GM12878 (cell line): ENCODE measurements at regions not wholly inside any gene's neighbourhood (a gene's known extent, or its start where the extent isn't known, plus 50 kb on each side); places are given as distances from the start of the nearest gene placed in this dataset.

Experiments used
- ATAC-seq: fragments of 200-7000 bp; cut with Tn5 transposase; 3 replicates; pipeline ENCODE4 v1.9.1; 2020; ENCODE audit warnings: mild to moderate bottlenecking, moderate library complexity
- BruUV-seq: library from RNA; stranded (reverse); fragments of 400-500 nt; replicated peaks from 2 replicates; lab custom pipeline; 2021; lab: Mats Ljungman, UMichigan
- CTCF ChIA-PET: fragments of 300-600 bp; sonication (Branson Sonifier 250); formaldehyde crosslinking; extraction: SDS; loops from one replicate; lab custom pipeline; 2021; ENCODE audit warnings: inconsistent platforms; lab: Yijun Ruan, JAX
- POLR2A ChIA-PET: fragments of 350-600 bp; formaldehyde crosslinking; extraction: SDS; loops from one replicate; lab custom pipeline; 2021; ENCODE audit warnings: inconsistent platforms; lab: Charles Lee
- RAD21 ChIA-PET: fragments of 300-600 bp; sonication (Branson Sonifier 250); formaldehyde crosslinking; loops from one replicate; lab custom pipeline; 2023; ENCODE audit warnings: antibody characterized with exemption; ENCODE audit not compliant: unreplicated experiment; lab: Charles Lee
- SMC1A ChIA-PET: fragments of 300-600 bp; sonication (Branson Sonifier 250); formaldehyde crosslinking; loops from one replicate; lab custom pipeline; 2023; ENCODE audit not compliant: unreplicated experiment, uncharacterized antibody; lab: Charles Lee
- DNase-seq: peaks from one replicate; pipeline ENCODE4 v3.0.0-alpha.2; 2011; ENCODE audit warnings: low read depth, low spot score
- FAIRE-seq: peaks from 3 replicates; lab custom pipeline; 2011; peaks lifted over from hg19 to GRCh38; lab: Jason Lieb, UNC
- H2AFZ ChIP-seq: 2 replicates; pipeline ENCODE4 v1.6.0; 2011; ENCODE audit warnings: low read depth, low read length, control low read depth; ENCODE audit not compliant: control insufficient read depth
- H3K27ac ChIP-seq: 2 replicates; pipeline ENCODE4 v1.5.1; 2011; ENCODE audit warnings: control low read depth; ENCODE audit not compliant: control insufficient read depth, insufficient read depth
- H3K27me3 ChIP-seq, 2 experiments: replicated peaks in 1 of 2; 2 replicates each; pipeline versions ENCODE4 v1.6.0 to v1.6.1; 2011; ENCODE audit warnings: low read length in 1 of 2; ENCODE audit not compliant: control insufficient read depth in 2 of 2, insufficient read depth in 2 of 2
- H3K36me3 ChIP-seq, 2 experiments: 2 replicates each; pipeline ENCODE4 v1.5.1; 2011; ENCODE audit warnings: low read length in 1 of 2; ENCODE audit not compliant: control insufficient read depth in 2 of 2, insufficient read depth in 2 of 2
- H3K4me1 ChIP-seq: 2 replicates; pipeline ENCODE4 v1.6.1; 2011; ENCODE audit warnings: mild to moderate bottlenecking, low read length, moderate library complexity, mixed read lengths; ENCODE audit not compliant: control insufficient read depth, insufficient read depth
- H3K4me2 ChIP-seq: 2 replicates; pipeline ENCODE4 v1.6.0; 2011; ENCODE audit warnings: control low read depth; ENCODE audit not compliant: control insufficient read depth, insufficient read depth
- H3K4me3 ChIP-seq: fragments of 200-600 bp; sonication (generic); 2 replicates; pipeline ENCODE4 v1.5.1; 2016
- H3K79me2 ChIP-seq: 2 replicates; pipeline ENCODE4 v1.6.0; 2011; ENCODE audit warnings: low read length; ENCODE audit not compliant: control insufficient read depth, insufficient read depth
- H3K9ac ChIP-seq: 2 replicates; pipeline ENCODE4 v1.8.0; 2011; ENCODE audit warnings: low read length, control low read depth, mixed read lengths; ENCODE audit not compliant: control insufficient read depth, insufficient read depth
- H3K9me3 ChIP-seq: replicated peaks from 3 replicates; pipeline ENCODE4 v1.5.1; 2011; ENCODE audit warnings: mild to moderate bottlenecking, low read length; ENCODE audit not compliant: control insufficient read depth, insufficient read depth
- H4K20me1 ChIP-seq: 2 replicates; pipeline ENCODE4 v1.6.0; 2011; ENCODE audit not compliant: control insufficient read depth, insufficient read depth
- E2F8 ChIP-seq: fragments of 450-650 bp; IDR thresholded peaks from 2 replicates; pipeline ENCODE4 v1.6.1; 2018; ENCODE audit warnings: mild to moderate bottlenecking, low read depth, moderate library complexity; ENCODE audit not compliant: partially characterized antibody
- EZH2 ChIP-seq: IDR thresholded peaks from 2 replicates; pipeline ENCODE4 v1.6.1; 2012; ENCODE audit warnings: low read depth, mild to moderate bottlenecking, control low read depth, inconsistent platforms, low read length, borderline replicate concordance; ENCODE audit not compliant: control insufficient read depth
- JUND ChIP-seq: IDR thresholded peaks from 2 replicates; pipeline ENCODE4 v1.6.1; 2012; ENCODE audit warnings: low read depth, mild to moderate bottlenecking, low read length, improper control_type of control experiment, moderate library complexity
- MYB ChIP-seq: fragments of 150-350 bp; IDR thresholded peaks from 2 replicates; pipeline ENCODE4 v1.6.1; 2014; ENCODE audit warnings: mild to moderate bottlenecking, low read depth, low read length, borderline replicate concordance
- RUNX3 ChIP-seq: IDR thresholded peaks from 2 replicates; pipeline ENCODE4 v1.6.1; 2012; ENCODE audit warnings: low read length, inconsistent platforms
- SPI1 ChIP-seq: IDR thresholded peaks from 2 replicates; pipeline ENCODE4 v1.6.1; 2011; ENCODE audit warnings: low read depth, mild to moderate bottlenecking, low read length, moderate library complexity, borderline replicate concordance; ENCODE audit not compliant: insufficient read depth
- SREBF2 ChIP-seq: IDR thresholded peaks from 2 replicates; pipeline ENCODE4 v1.6.1; 2012; ENCODE audit warnings: mild to moderate bottlenecking, low read length
- TARDBP ChIP-seq: IDR thresholded peaks from 2 replicates; pipeline ENCODE4 v1.6.1; 2016; ENCODE audit warnings: borderline replicate concordance
- WGBS: methylation state at CpG from one replicate; pipeline ENCODE4 v1.1.6; 2016; ENCODE audit warnings: low lambda C conversion rate; ENCODE audit not compliant: insufficient replicate concordance, insufficient coverage; ENCODE audit errors: missing lambda C conversion rate; 5-methylcytosine and 5-hydroxymethylcytosine counted together
- in situ Hi-C: fragments of 300-500 bp; cut with MboI; formaldehyde crosslinking; loops from 9 replicates; pipeline ENCODE4 v1.14.3; 2018; ENCODE audit warnings: mixed read lengths
- intact Hi-C: fragments of 100-400 bp; cut with micrococcal nuclease; formaldehyde crosslinking; loops from one replicate; pipeline ENCODE4 v1.14.2; 2022; ENCODE audit not compliant: unreplicated experiment

- TF ChIP-seq MYB (no peak), TARDBP (no peak), EZH2 (no peak), SREBF2 (no peak), JUND (no peak), RUNX3 (no peak)
Measured at GRCh38 chr9:124190761-124191160, 67.0 kb upstream of the NEK6 start (continued).

- ATAC-seq (peak; percentile 40; the same call in 2 of the 3 replicates), DNase-seq (no peak), FAIRE-seq (no peak)
- SMC1A ChIA-PET, result interaction anchor here (1.2 to 9.1 kb wide), 2 partner anchors 46 to 55 kb away, joined by 3 to 89 read pairs; no protein-coding TSS in a partner anchor
- RAD21 ChIA-PET, result no interaction called here
- no peak overlapping the region for H3K27ac ChIP-seq
- in situ Hi-C loops, result no loop called here
- H3K4me2 ChIP-seq, result no peak overlapping the region
- CTCF ChIA-PET, result interaction anchor here (1.4 kb wide), 1 partner anchor 28 kb away, joined by 3 read pairs; no protein-coding TSS in a partner anchor
- POLR2A ChIA-PET, result interaction anchor here (0.5 to 1.0 kb wide), 2 partner anchors 7 to 88 kb away, joined by 3 to 5 read pairs; no protein-coding TSS in a partner anchor
- H3K79me2 ChIP-seq, result peaks cover 3% of the 10 kb centered on the region
- H3K9me3 ChIP-seq, result peaks cover 4% of the 10 kb centered on the region
- intact Hi-C loops, result no loop called here
- peaks cover 4% of the 10 kb centered on the region for H3K4me1 ChIP-seq
- no peaks in the 10 kb centered on the region for H4K20me1 ChIP-seq
- H2AFZ ChIP-seq, result no peak overlapping the region
- no peak overlapping the region for H3K9ac ChIP-seq
- 96% methylated on average over 6 of the region's 6 CpGs for WGBS
- no peak overlapping the region for H3K4me3 ChIP-seq
- H3K27me3 ChIP-seq, result no peaks in the 10 kb centered on the region
- no peak for TF ChIP-seq E2F8
- peak; percentile 26; the same call in 1 of the 2 replicates for TF ChIP-seq SPI1
- no TSS peak for BruUV-seq
- H3K36me3 ChIP-seq, result no peaks in the 10 kb centered on the region
Measured at GRCh38 chr9:124191691-124192395, 65.9 kb upstream of the NEK6 start.
